Astrocyte of the spinal cord (primary cell): ENCODE measurements at regions not wholly inside any gene's neighbourhood (a gene's known extent, or its start where the extent isn't known, plus 50 kb on each side); places are given as distances from the start of the nearest gene placed in this dataset.

Experiments
- DNase-seq: peaks from one replicate; pipeline ENCODE4 v3.0.0; 2011; ENCODE audit warnings: low read depth, low spot score
- H3K4me3 ChIP-seq: 2 replicates; pipeline ENCODE4 v1.5.1; 2011; ENCODE audit warnings: low read depth, mild to moderate bottlenecking, low read length, moderate library complexity
- CTCF ChIP-seq: IDR thresholded peaks from 2 replicates; pipeline ENCODE4 v1.5.1; 2012; ENCODE audit warnings: low read depth, mild to moderate bottlenecking, low read length, inconsistent platforms
- in situ Hi-C: cut with HindIII; loops from 2 replicates; pipeline ENCODE4 v1.10.0; 2017; ENCODE audit warnings: low sequenced_read_pairs

DNA sequence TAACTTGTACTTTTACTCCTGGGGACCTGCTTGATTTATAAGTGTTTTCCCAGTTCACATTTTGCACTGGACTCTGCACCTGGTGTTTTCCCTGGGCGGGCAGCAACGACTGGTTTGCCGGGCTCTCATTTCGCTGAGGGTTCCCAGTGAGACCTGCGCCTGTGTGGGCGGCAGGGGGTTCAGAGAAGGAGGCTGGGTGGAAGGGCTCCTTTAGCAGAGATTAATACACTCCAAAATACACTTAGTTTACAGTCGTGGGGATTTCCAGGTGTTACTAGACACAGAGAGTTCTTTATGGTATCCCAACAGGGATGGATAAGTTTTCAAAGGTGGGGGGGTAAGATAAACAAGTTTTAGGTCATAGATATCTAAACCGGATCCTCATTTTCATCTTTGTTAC, 53.0 kb upstream of the SHISA3 start:
- no peak for TF ChIP-seq CTCF
- in situ Hi-C loops, result no loop called here
- no peak overlapping the region for H3K4me3 ChIP-seq
- DNase-seq, result no peak

DNA sequence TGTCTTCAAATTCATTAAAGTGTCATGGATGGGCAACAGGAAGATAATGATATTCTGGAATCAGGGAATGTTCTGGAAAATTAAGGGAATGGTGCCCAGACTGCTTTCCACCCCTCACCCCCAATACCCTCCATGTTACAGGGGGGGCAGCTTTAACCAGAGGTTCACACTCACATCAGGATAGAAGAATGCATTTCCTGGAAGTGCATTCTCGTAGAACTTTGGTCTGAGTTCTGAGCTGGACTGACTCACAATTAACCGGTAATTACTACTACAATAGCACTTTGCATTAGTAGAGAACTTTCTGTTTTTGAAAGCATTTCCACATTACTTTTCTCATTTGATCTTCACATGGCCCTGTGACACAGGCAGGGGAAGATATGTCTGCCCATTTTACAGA, 52.5 kb upstream of the SHISA3 start:
- in situ Hi-C loops, result no loop called here
- no peak overlapping the region for H3K4me3 ChIP-seq
- no peak for TF ChIP-seq CTCF
- DNase-seq, result no peak

GRCh38 chr4:42345962-42346544, 51.2 kb upstream of the SHISA3 start:
- no peak for TF ChIP-seq CTCF

DNA sequence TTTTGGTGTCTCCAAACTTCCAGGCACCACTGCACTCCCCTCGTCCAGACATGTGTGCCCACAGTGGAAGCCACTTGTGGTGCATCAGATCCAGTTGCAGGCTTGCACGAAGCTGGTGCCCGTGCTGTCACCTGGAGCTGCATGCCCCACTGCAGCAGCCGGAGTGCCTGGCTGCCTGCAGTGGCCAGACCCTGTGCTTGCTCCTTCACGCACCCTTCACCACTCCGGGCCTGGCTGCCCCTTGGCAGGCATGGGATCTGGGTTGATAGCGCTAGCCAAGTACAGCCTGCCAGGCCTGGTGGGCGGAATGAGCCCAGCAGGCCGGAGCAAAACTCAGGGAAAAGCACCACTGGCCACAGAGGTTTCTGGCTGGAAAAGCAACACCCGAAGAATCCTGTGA, 50.2 kb upstream of the SHISA3 start:
- DNase-seq, result no peak
- no peak overlapping the region for H3K4me3 ChIP-seq
- in situ Hi-C loops, result no loop called here
- no peak for TF ChIP-seq CTCF

More at GRCh38 chr4:42345962-42346544, 51.2 kb upstream of the SHISA3 start:
- DNase-seq, result no peak
- in situ Hi-C loops, result no loop called here
- no peak overlapping the region for H3K4me3 ChIP-seq
